HL-60 (cell line): ENCODE measurements at regions not wholly inside any gene's neighbourhood (a gene's known extent, or its start where the extent isn't known, plus 50 kb on each side); places are given as distances from the start of the nearest gene placed in this dataset.

Experiments
- DNase-seq, 2 experiments: peaks; one replicate each; pipeline ENCODE4 v3.0.0-alpha.2; 2010 to 2020; ENCODE audit warnings: low read depth in 1 of 2, low spot score in 1 of 2
- H3K27ac ChIP-seq: fragments of 250-450 bp; sonication (Bioruptor Pico); replicated peaks from 2 replicates; pipeline ENCODE4 v1.5.1; 2020; ENCODE audit warnings: mild to moderate bottlenecking, moderate library complexity
- H3K27me3 ChIP-seq: fragments of 250-450 bp; sonication (Bioruptor Pico); 2 replicates; pipeline ENCODE4 v1.5.1; 2021; ENCODE audit warnings: mild to moderate bottlenecking, moderate library complexity; ENCODE audit not compliant: insufficient read depth, poor library complexity, severe bottlenecking
- H3K4me3 ChIP-seq: replicated peaks from 2 replicates; pipeline ENCODE4 v1.5.1; 2011; ENCODE audit warnings: mild to moderate bottlenecking, control low read depth, low read length; ENCODE audit not compliant: insufficient read depth
- GABPA ChIP-seq: IDR thresholded peaks from 2 replicates; pipeline ENCODE4 v1.6.1; 2012; ENCODE audit warnings: low read depth
- POLR2AphosphoS5 ChIP-seq: IDR thresholded peaks from 2 replicates; pipeline ENCODE4 v1.6.1; 2012; ENCODE audit warnings: low read depth
- SPI1 ChIP-seq: IDR thresholded peaks from 2 replicates; pipeline ENCODE4 v1.6.1; 2012; ENCODE audit warnings: low read depth, mild to moderate bottlenecking, borderline replicate concordance
- TF ChIP-seq, protein P1 (sequence below): IDR thresholded peaks from 2 replicates; pipeline ENCODE4 v1.6.1; 2012; ENCODE audit warnings: low read depth; ENCODE audit not compliant: insufficient replicate concordance
- TF ChIP-seq, protein P2 (sequence below): IDR thresholded peaks from one replicate; pipeline ENCODE4 v1.5.1; 2011; ENCODE audit warnings: low read length, control low read depth, inconsistent platforms; ENCODE audit not compliant: insufficient read depth

DNA sequence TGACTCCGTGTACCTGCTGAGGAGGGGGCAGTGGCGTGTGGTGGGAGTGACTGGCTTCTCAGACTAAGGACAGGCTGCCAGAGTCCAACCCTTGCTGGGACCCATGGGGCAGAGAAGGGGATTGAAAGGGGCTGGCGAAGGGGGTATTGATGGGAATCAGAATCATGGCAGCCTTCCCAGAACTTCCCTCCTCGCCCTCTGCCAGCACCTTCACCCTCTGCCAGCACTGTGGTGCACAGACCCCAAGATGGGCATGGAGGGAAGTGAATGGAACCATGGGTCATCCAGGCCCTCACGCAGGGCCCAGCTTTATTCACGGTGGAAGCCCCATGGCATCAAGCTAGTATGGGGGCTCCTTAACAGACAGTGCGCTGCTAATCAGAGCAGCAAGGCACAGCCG is 76.8 kb downstream of the IRX5 start:
- no peak for DNase-seq
- TF ChIP-seq SPI1 = no peak
- TF ChIP-seq, protein P1, sequence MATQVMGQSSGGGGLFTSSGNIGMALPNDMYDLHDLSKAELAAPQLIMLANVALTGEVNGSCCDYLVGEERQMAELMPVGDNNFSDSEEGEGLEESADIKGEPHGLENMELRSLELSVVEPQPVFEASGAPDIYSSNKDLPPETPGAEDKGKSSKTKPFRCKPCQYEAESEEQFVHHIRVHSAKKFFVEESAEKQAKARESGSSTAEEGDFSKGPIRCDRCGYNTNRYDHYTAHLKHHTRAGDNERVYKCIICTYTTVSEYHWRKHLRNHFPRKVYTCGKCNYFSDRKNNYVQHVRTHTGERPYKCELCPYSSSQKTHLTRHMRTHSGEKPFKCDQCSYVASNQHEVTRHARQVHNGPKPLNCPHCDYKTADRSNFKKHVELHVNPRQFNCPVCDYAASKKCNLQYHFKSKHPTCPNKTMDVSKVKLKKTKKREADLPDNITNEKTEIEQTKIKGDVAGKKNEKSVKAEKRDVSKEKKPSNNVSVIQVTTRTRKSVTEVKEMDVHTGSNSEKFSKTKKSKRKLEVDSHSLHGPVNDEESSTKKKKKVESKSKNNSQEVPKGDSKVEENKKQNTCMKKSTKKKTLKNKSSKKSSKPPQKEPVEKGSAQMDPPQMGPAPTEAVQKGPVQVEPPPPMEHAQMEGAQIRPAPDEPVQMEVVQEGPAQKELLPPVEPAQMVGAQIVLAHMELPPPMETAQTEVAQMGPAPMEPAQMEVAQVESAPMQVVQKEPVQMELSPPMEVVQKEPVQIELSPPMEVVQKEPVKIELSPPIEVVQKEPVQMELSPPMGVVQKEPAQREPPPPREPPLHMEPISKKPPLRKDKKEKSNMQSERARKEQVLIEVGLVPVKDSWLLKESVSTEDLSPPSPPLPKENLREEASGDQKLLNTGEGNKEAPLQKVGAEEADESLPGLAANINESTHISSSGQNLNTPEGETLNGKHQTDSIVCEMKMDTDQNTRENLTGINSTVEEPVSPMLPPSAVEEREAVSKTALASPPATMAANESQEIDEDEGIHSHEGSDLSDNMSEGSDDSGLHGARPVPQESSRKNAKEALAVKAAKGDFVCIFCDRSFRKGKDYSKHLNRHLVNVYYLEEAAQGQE = no peak
- H3K4me3 ChIP-seq = no peak overlapping the region
- H3K27me3 ChIP-seq = no peaks in the 10 kb centered on the region
- no peak overlapping the region for H3K27ac ChIP-seq

DNA sequence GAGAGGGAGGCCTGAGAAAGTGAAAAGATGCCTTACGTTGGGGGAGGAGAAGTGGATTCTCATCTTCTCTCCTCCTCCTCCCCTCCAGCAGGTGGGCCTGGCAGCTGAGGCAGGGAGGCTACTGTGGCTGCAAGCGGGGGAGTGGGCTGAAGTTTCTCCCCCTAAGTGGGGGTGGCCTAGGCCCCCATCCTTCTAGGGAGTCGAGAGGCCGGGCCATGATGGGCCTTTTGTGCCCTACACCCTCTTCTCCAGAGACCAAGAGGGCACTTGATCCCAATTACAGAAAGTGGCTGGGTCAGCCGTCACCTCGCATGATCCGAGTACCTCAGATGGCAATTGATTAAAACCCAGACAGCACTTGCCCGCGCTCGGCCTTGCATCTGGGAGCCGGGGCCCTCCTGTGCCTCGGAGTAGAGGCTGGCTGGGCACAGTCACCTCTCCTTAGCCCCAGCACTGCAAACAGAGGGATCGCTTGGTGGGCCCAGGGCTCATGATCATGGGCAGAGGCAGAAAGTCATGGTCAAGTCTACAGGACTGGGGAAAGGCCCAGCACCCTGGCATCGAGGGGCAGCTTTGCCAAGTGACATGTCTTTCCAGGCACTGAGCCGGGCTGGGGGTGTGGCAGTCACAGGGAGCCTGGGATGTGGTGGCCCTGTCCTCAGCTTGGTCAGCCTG is 78.3 kb downstream of the IRX5 start:
- no peaks in the 10 kb centered on the region for H3K27me3 ChIP-seq
- H3K27ac ChIP-seq = no peak overlapping the region
- TF ChIP-seq, protein P2, sequence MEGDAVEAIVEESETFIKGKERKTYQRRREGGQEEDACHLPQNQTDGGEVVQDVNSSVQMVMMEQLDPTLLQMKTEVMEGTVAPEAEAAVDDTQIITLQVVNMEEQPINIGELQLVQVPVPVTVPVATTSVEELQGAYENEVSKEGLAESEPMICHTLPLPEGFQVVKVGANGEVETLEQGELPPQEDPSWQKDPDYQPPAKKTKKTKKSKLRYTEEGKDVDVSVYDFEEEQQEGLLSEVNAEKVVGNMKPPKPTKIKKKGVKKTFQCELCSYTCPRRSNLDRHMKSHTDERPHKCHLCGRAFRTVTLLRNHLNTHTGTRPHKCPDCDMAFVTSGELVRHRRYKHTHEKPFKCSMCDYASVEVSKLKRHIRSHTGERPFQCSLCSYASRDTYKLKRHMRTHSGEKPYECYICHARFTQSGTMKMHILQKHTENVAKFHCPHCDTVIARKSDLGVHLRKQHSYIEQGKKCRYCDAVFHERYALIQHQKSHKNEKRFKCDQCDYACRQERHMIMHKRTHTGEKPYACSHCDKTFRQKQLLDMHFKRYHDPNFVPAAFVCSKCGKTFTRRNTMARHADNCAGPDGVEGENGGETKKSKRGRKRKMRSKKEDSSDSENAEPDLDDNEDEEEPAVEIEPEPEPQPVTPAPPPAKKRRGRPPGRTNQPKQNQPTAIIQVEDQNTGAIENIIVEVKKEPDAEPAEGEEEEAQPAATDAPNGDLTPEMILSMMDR = no peak
- TF ChIP-seq POLR2AphosphoS5 (no peak), GABPA (no peak), SPI1 (no peak)
- TF ChIP-seq, protein P1 = no peak
- DNase-seq = no peak
- H3K4me3 ChIP-seq = no peak overlapping the region

DNA sequence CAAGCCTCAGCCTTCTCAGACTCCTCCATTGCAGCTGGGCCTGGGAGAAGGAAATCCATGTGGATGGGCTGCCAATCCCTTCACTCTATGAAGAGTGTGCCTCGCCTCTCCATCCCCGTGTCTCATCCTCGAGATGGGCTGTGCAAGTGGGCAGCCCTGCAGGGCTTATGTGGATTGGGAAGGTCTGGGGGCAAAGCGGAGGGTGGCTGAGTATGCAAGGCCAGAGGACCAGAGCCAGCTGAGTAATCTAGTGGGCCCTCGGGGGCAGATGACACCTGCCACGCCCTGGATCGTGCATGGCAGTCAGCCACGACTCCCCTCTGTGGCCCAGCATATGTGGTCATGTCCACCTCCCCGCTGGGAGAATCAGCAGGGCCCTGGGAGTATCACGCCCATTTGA is 78.9 kb downstream of the IRX5 start:
- no peak for DNase-seq
- TF ChIP-seq, protein P1 = no peak
- no peak for TF ChIP-seq SPI1
- TF ChIP-seq GABPA = no peak
- TF ChIP-seq POLR2AphosphoS5 = no peak
- TF ChIP-seq, protein P2 = no peak
- Histone ChIP-seq H3K27ac (no peak overlapping the region), H3K27me3 (no peaks in the 10 kb centered on the region), H3K4me3 (no peak overlapping the region)
